SK-N-SH treated with all-trans-retinoic acid at 6 μM for 48 hours (cell line): ENCODE measurements at regions not wholly inside any gene's neighbourhood (a gene's known extent, or its start where the extent isn't known, plus 50 kb on each side); places are given as distances from the start of the nearest gene placed in this dataset.

Experiments
- ATAC-seq: fragments of 200-7000 bp; cut with Tn5 transposase; 3 replicates; pipeline ENCODE4 v1.9.1; 2020; ENCODE audit warnings: mild to moderate bottlenecking, moderate library complexity
- BACH2 ChIP-seq: fragments of 250-450 bp; sonication (Bioruptor Pico); IDR thresholded peaks from 2 replicates; pipeline ENCODE4 v1.9.0; 2021; ENCODE audit warnings: mild to moderate bottlenecking, borderline replicate concordance
- CREB5 ChIP-seq: fragments of 250-450 bp; sonication (Bioruptor Pico); IDR thresholded peaks from 2 replicates; pipeline ENCODE4 v1.5.1; 2020; ENCODE audit warnings: low read depth, mild to moderate bottlenecking, moderate library complexity
- CSDC2 ChIP-seq: fragments of 250-450 bp; sonication (Bioruptor Pico); IDR thresholded peaks from 2 replicates; pipeline ENCODE4 v1.5.0; 2020; ENCODE audit warnings: mild to moderate bottlenecking, moderate library complexity
- CSRNP3 ChIP-seq: fragments of 250-450 bp; sonication (Bioruptor Pico); IDR thresholded peaks from 2 replicates; pipeline ENCODE4 v1.5.1; 2021; ENCODE audit warnings: mild to moderate bottlenecking, moderate library complexity
- ESRRG ChIP-seq: fragments of 250-450 bp; sonication (Bioruptor Pico); IDR thresholded peaks from 2 replicates; pipeline ENCODE4 v1.6.1; 2021; ENCODE audit warnings: mild to moderate bottlenecking
- ISL1 ChIP-seq: fragments of 250-450 bp; sonication (Bioruptor Pico); IDR thresholded peaks from 2 replicates; pipeline ENCODE4 v2.1.2; 2022; ENCODE audit warnings: mild to moderate bottlenecking, moderate library complexity
- POU6F1 ChIP-seq: fragments of 250-450 bp; sonication (Bioruptor Pico); IDR thresholded peaks from 2 replicates; pipeline ENCODE4 v1.8.0; 2021; ENCODE audit warnings: low read depth, mild to moderate bottlenecking, moderate library complexity, borderline replicate concordance
- PPARA ChIP-seq: fragments of 250-450 bp; sonication (Bioruptor Pico); IDR thresholded peaks from 2 replicates; pipeline ENCODE4 v1.5.0; 2020; ENCODE audit warnings: mild to moderate bottlenecking, borderline replicate concordance
- RARB ChIP-seq: fragments of 250-450 bp; sonication (Bioruptor Pico); IDR thresholded peaks from 2 replicates; pipeline ENCODE4 v1.8.0; 2021; ENCODE audit warnings: mild to moderate bottlenecking, moderate library complexity
- SNAI2 ChIP-seq: fragments of 250-450 bp; sonication (Bioruptor Pico); IDR thresholded peaks from 2 replicates; pipeline ENCODE4 v1.5.0; 2020; ENCODE audit warnings: mild to moderate bottlenecking, moderate library complexity
- TCF4 ChIP-seq: fragments of 250-450 bp; sonication (Bioruptor Pico); IDR thresholded peaks from 2 replicates; pipeline ENCODE4 v1.8.0; 2021; ENCODE audit warnings: mild to moderate bottlenecking, moderate library complexity, borderline replicate concordance
- TOX ChIP-seq: fragments of 250-450 bp; sonication (Bioruptor Pico); IDR thresholded peaks from 2 replicates; pipeline ENCODE4 v1.8.0; 2021; ENCODE audit warnings: mild to moderate bottlenecking, moderate library complexity, borderline replicate concordance
- TSHZ2 ChIP-seq: fragments of 250-450 bp; sonication (Bioruptor Pico); IDR thresholded peaks from 2 replicates; pipeline ENCODE4 v1.5.0; 2020; ENCODE audit warnings: mild to moderate bottlenecking, moderate library complexity
- ZC3H10 ChIP-seq: fragments of 250-450 bp; sonication (Bioruptor Pico); IDR thresholded peaks from 2 replicates; pipeline ENCODE4 v1.5.1; 2021; ENCODE audit warnings: mild to moderate bottlenecking, moderate library complexity
- ZFP3 ChIP-seq: fragments of 250-450 bp; sonication (Bioruptor Pico); IDR thresholded peaks from 2 replicates; pipeline ENCODE4 v1.5.0; 2020; ENCODE audit warnings: mild to moderate bottlenecking, moderate library complexity
- ZFP30 ChIP-seq: fragments of 450-650 bp; formaldehyde crosslinking; IDR thresholded peaks from 2 replicates; pipeline ENCODE4 v1.5.0; 2022; ENCODE audit warnings: mild to moderate bottlenecking, moderate library complexity
- ZNF565 ChIP-seq: fragments of 450-650 bp; formaldehyde crosslinking; conservative IDR thresholded peaks from 2 replicates; pipeline ENCODE4 v1.5.0; 2020; ENCODE audit warnings: low read depth, mild to moderate bottlenecking, moderate library complexity
- ZNF70 ChIP-seq: fragments of 450-650 bp; formaldehyde crosslinking; IDR thresholded peaks from 2 replicates; pipeline ENCODE4 v1.5.0; 2020; ENCODE audit warnings: mild to moderate bottlenecking, moderate library complexity

- no peak for ATAC-seq
- no peak for TF ChIP-seq SNAI2
- no peak for TF ChIP-seq CREB5 (CRISPR knock-in tag)
- no peak for TF ChIP-seq ESRRG (CRISPR knock-in tag)
- TF ChIP-seq ISL1, result no peak
- no peak for TF ChIP-seq CSDC2
- no peak for TF ChIP-seq TCF4 (CRISPR knock-in tag)
- TF ChIP-seq POU6F1 (CRISPR knock-in tag), result no peak
- no peak for TF ChIP-seq ZC3H10 (CRISPR knock-in tag)
- no peak for TF ChIP-seq TOX (CRISPR knock-in tag)
- TF ChIP-seq ZNF70 (CRISPR knock-in tag), result no peak
- no peak for TF ChIP-seq BACH2 (CRISPR knock-in tag)
- no peak for TF ChIP-seq CSRNP3 (CRISPR knock-in tag)
- TF ChIP-seq, all 23 proteins: peak for 0
These were observed 356.4 kb upstream of the DDHD1 start for GRCh38 chr14:53509276-53510244.

GRCh38 chr14:53501361-53502211 lies 348.5 kb upstream of the DDHD1 start:
- TF ChIP-seq CSDC2, result no peak
- TF ChIP-seq ZFP3, result no peak
- TF ChIP-seq ZFP30, result no peak
- TF ChIP-seq CREB5 (CRISPR knock-in tag), result no peak
- TF ChIP-seq SNAI2, result no peak
- no peak for TF ChIP-seq PPARA (CRISPR knock-in tag)
- TF ChIP-seq ZC3H10 (CRISPR knock-in tag), result no peak
- TF ChIP-seq POU6F1 (CRISPR knock-in tag), result no peak
- TF ChIP-seq TCF4 (CRISPR knock-in tag), result no peak
- no peak for TF ChIP-seq ZNF565 (CRISPR knock-in tag)

GRCh38 chr14:53500191-53500590 lies 347.1 kb upstream of the DDHD1 start:
- TF ChIP-seq CSDC2, result no peak
- TF ChIP-seq CREB5 (CRISPR knock-in tag), result no peak
- no peak for TF ChIP-seq ISL1
- no peak for TF ChIP-seq PPARA (CRISPR knock-in tag)
- no peak for TF ChIP-seq ZFP3
- no peak for TF ChIP-seq TSHZ2 (CRISPR knock-in tag)
- no peak for TF ChIP-seq ZFP30
- no peak for TF ChIP-seq RARB (CRISPR knock-in tag)
- TF ChIP-seq ZNF565 (CRISPR knock-in tag), result no peak
- no peak for TF ChIP-seq CSRNP3 (CRISPR knock-in tag)
- no peak for ATAC-seq

More at GRCh38 chr14:53501361-53502211, 348.5 kb upstream of the DDHD1 start:
- ATAC-seq, result no peak
